ENCODE measurements at regions not wholly inside any gene's neighbourhood (a gene's known extent, or its start where the extent isn't known, plus 50 kb on each side); places are given as distances from the start of the nearest gene placed in this dataset.

DNA sequence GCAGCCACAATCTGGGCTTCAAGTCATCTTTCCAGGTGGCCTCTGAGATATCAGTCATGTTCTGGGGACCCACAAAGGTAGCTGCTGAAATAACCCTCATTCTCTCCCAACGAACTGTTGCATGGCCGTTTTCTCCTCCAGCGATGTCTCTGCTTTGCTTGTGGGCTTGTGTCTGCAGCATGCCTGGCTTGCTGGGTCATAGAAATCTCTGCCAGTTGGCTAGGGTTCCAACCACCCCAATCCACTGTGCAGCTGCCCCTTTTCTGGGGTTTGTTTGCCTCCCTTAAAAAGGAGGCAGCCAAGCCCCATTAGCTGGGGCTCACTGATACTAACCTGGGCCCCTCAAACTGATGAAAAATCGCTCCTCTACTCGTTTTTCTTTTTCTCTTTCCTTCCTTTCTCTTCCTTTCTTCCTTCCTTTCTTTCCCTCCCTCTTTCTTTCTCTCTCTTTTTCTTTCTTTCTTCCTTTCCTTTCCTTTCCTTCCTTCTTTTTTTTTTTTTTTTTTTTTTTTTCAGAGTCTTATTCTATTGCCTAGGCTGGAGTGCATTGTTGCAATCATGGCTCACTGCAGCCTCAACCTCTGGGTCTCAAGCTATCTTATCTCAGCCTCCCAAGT lies 680.0 kb downstream of the EPHA4 start:
- DNase-seq: no peak

DNA sequence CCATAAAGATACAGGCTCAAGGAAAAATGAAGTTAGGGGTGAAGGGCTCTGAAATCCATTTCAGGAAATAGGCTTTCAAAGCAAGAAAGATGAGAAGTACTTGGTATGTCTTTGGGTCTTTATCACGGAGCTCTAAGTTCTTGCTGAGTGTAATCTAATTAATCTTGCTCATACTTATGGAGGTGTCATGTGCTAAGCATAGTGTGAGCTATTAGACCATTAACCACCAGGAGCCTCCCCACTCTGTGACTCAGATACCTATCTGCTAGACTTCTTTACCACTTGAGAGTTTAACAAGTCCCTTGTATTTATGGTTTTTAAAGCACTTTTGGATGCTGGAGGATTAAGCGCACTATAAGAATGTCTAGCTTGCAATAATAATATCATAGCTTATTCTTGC lies 678.7 kb downstream of the EPHA4 start:
- DNase-seq: no peak

DNA sequence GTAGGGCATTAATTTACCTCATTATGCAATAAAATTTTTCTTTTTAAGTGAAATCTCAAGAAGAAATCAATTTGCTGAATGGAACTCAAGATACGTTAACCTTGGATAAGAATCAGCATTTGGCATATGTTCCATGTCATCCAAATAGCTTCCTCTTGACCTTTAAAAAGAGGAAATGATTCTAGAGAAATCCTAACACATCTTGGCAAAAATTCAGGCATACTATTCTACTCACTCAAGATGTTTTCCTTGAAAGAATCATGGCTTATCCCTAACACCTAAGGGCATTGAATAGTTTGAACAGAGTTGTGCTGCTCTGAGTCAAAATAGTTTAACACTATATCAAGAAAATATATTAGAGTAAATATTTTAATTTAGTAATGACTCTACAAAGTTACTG lies 678.0 kb downstream of the EPHA4 start:
- DNase-seq: no peak

DNA sequence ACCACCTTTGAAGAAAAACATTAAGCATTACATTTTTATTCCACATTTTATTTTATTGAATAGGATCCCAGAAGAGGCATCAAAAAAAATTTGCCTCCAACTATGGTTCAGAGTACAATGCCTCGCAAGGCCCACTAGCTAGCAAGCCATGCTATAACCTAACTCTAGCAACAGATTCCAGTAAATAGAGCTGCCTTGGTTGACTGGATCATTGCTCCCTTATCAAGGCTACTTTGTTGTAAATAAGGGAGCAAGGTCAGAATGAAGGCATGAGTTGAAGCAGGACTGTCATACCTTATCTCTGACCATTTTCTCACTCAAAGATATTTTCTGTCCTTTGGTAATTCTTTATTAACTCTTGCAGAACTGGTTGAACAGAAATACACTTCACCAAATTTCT lies 672.6 kb downstream of the EPHA4 start:
- no peak for DNase-seq

DNA sequence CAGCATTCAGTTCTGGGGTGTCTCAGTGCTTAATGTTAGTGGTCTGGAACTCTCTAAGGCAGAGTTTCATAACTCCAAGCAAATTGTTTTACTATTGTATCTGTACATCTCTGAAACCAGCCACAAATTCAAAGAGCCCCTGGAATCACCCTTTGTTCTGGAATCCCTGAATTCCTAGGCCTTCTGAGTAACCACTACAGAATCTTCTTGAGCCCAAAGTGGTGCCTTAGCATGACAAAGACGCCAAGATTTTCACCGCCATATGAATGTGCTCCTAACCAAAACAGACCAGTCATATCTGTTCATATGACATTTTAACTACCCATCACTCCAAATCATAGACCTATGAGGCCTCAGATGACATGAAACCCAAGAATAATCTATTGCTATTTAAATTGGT lies 668.1 kb downstream of the EPHA4 start:
- DNase-seq: no peak

DNA sequence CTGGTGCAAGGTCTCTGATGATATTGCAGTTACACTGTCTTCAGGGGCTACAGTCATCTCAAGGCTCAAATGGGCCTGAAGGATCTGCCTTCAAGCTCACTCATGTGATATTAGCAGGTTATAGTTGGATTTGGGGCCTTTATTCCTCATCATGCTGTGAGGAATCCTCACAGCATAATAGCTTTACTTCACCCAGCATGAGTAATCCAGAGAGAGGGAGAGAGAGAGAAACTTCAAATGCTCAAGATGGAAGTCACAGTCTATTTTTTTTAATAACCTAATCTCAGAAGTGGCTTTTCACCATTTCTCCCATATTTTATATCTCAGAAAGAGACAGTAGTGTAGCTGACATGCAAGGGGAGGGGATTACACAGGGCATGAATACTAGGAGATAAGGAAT lies 658.7 kb downstream of the EPHA4 start:
- DNase-seq: no peak

DNA sequence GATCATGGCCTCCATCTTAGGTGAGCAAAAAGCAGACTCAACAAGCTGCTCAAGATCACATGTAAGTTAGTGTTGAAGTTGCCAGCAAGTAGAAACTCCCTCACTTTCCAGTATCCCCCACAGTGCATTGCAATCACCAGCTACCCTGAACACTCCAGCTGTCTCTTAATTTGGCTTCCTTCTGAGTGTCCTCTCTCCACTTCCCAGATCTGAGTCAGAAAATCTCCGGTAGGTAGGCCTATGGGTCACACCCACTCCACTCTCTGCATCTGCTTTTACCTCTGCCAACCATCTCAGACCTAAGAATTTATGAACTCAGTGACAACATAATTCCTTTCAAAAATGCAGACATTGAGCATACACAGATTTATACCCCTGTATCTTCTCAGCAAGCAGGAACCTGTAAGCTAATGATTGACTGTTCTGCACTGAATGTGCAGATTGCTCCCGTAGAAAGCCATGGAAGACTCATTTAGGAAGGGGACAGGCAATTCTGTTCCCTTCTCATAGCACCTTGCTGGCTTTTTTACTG lies 656.9 kb downstream of the EPHA4 start:
- DNase-seq: no peak

DNA sequence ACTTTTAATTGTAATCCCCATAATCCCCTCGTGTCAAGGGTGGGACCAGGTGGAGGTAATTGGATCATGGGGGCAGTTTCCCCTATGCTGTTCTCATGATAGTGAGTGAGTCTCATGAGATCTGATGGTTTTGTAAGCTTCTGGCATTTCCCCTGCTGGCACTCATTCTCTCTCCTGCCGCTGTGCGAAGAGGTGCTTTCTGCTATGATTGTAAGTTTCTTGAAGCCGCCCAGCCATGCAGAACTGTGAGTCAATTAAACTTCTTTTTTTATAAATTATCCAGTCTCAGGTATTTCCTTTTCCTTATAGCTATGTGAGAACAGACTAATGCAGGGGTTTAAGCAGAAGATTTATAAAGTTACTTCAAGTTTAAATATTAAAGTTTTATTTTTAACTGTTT lies 655.2 kb downstream of the EPHA4 start:
- DNase-seq: no peak

DNA sequence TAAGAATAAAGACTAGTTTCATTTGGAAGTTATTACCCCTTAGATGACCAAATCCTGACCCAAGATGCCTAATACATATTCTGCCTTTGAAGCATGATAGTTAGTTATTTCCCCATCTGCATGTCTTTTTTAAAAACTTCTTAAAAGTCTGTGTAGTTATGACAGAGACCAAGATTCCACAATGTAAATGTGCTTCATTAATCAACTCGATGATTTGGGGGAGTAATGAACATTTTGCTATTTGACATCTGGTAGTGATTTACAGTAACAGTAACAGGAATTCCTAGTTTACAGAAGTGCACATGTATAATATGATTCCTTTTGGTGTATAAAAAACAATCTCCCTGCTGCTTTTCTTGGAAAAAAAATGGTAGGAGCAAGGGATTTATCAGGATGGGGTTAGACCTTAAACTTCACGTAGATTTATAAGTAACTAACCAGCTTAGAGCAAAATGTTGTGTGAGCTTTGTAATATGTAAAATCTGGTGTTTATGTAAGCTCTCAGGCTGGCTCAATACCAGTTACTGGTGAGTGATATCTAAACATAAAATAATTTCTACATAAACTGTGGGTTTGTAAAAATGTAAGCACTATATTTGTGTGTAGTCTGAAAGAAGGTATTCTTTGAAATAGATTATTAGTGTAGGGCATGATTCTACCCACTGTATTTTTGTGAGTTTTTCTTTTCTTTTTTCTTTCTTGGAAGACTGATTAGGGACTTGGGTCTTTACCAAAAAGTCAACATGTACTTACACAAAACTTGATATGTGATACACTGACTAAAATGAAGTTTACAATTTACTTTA lies 641.6 kb downstream of the EPHA4 start:
- no peak for DNase-seq

DNA sequence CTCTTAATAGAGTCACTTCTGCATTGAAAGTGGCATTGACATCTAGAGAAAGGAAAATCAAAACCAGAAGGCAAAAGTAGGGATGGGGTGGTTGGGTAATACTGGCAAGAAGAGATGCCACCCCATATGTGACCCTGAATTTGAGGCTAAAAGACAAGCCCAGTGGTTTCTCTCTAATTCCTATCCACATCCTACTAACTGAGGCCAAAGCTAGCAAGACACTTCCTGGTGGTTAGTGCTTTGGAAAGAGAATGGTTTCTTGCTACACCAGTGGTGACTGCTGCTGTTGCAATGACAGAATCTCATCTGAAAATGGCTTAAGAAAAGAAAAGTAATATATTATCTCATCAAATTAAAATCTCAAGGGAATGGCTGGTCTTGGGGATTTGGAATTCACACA lies 640.6 kb downstream of the EPHA4 start:
- DNase-seq: no peak

DNA sequence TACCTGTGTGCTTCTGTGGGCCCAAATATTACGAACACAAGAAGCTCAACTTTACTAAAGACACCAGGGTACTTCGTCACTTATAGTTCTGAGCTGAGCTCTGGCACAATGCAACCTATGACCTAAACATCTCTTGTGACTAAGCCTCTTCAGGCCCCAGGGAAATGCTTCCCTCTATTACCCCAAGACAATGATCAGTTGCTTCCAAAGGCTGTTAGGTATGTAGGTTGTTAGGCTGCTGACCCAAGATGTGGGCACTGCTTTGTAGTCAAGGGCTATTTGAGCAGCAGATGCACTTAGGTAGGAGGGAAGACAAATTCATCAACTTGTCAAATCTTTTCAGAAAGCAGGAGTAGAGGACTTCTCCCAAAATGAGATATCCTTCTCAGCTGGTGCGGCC lies 640.1 kb downstream of the EPHA4 start:
- DNase-seq: no peak

DNA sequence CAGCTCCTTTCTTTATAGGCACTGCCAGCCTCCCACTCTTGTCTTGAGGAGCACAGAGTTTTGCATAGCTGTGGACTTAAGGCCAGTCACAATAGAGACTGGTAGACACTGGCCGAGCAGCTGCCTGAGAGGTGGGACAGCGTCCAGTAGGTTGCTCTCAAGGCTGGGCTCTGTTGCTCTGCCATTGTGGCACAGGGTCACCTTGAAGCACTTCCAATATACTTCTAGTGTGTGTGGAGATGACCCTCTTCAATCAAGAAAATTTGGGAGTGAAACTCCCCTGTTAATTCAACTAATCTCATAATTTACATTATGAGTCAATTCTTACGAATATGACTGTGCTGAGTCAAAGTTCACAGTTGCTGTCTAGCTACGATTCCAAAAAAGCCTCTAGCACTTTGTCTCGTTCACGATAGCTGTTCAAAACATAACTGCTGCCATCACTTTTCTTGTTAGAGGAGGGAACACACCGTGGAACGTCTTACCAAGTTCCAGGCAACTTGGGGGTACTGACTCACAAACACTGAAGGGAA lies 636.2 kb downstream of the EPHA4 start:
- no peak for DNase-seq

DNA sequence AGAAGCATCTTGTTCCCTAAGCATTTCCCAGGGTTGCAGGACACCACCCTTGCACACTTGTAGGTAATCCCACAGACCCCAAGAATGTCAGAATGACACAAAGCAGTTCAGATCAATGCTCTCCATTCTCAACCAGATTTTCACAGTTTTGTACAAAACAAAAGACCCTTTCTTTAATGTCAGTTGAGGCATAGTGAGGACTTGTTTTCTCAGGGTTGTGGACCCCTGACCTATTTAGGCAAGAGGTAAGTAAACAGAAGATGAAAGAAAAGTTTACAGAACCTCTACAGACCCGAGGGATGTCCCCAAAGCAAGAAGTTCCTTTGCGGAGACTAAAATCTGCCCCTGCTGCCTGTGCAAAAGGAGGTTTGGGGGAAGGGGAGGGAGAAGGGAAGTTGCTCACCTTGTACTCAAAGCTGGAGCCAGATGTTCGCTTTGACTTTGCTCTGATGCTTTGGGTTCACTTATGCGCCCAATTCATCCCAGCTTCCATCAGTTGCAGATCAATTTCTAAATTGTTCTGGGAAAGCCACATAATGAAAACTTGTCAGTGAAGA lies 635.4 kb downstream of the EPHA4 start:
- no peak for DNase-seq

DNA sequence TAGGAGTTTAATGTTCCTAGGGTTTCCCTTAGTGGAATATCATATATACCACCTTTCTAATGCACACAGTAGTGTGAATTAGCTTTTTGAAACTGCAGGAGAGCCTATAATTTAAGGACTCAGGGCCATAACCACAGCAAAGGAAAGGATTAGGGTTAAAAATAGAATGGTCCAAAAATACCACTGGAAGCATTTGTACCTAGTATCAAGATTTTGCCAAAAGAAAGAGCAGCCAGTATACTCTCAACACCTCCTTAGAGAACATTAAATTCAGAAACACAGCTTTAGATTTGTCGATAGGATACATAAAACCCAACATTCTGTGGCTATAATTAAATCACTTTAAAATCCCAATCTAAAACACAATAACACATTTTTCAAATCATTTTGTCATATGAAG lies 634.9 kb downstream of the EPHA4 start:
- DNase-seq: no peak

DNA sequence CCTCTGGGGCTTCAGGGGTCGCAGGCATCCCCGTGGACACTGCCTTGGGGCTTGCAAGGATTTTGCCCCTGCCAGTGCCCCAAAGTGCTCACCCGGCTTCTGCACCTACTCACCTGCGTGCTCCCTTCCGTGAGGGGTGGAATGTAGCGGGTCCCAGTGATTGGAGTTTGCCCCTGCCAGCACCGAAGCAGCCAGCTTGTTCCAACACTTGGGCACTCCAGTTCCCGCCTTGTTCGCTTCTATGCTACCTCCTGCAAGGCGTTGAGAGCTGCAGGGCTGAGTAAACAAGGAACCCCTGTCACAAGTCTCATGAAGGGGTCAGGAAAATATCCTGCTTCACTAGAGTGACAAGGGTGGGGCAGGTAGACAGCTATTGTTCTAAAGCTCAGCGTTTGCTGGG lies 631.5 kb downstream of the EPHA4 start:
- DNase-seq: no peak

DNA sequence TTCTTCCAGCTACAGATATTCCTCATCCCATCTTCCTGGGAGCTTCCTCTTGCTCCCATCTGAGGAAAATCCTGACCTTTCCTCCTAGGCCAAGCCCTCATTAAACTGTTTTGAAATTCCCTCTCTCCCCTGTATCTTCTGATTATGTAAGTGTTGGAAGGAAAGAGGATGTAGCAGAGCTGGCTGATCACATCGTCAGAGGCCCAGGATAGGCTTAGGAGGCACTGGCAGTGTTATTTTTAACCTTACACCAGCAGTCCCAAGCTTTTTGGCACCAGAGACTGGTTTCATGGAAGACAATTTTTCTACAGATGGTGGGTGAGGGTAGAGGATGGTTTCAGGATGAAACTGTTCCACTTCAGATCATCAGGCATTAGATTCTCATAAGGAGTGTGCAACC lies 630.4 kb downstream of the EPHA4 start:
- no peak for DNase-seq

DNA sequence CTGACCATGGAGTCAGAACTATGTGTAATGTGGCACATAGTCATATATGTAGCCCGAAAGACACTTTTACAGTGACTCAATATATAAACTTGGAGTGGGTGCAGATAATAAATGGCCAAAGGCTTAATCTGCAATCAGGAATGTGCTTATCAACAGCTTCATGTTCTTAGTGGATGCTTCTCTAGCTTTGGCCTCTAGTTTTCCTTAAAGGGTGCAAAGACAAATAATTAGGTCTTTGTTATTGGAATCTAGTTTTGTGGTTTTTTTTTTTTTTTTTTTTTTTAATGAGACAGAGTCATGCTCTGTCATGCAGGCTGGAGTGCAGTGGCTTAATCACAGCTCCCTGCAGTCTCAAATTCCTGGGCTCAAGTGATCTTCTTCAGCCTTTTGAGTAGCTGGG lies 625.6 kb downstream of the EPHA4 start:
- no peak for DNase-seq

DNA sequence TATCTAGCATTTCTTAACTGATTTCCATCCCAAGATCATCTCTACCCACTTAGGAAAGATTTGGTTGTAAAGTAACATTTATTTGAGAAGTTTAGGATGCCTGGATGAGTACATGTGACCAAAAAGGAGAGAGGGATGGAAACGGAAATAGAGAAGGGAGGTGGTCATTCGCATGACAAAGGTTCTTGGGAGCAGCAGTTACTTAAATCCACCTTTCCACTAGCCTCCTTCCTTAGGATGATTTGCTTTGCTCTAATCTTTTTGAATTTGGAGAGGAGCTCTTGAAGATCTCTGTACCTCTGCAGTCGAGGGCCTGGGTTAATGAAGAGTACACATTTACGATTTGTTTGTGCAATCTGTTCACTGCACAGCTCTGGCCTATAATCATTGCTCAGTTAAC lies 623.5 kb downstream of the EPHA4 start:
- DNase-seq: no peak

DNA sequence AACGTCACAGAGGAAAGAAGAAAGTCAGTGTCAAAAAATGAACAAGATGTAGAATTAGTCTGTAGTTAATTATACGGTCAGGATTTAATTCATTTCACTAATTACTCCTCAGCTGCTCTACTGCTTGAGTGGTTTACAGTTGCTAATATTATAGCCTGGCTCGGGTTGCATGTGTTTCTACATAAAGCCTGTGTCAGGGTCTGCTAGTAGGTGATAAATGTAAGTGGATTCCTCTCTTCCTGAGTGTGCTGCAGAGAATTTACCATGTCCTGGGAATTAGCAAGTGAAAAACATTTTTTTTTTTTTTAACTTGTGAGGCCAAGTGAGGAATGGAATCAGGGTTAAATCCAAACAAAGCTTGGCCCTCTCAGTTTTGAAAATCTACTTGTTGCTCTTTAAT lies 622.6 kb downstream of the EPHA4 start:
- no peak for DNase-seq

DNA sequence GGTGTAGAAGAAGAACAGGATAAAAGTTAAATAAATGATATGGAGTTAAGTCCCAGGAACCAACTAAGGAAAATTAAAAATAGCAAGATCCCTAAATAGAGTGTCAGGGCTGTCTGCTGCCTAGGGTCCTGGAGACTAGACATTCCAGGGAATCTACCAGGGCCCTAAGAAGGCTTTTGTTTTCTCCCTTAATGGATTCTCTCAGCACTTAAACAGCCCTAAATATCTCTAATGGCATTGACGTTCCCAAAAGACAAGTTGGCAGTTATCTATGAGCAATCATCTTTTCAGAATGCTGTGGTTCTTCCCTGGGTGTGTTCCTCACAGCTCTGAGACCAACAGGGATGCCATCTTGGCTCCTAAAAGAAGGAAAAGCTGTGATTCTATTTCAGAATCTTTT lies 616.3 kb downstream of the EPHA4 start:
- DNase-seq: no peak

DNA sequence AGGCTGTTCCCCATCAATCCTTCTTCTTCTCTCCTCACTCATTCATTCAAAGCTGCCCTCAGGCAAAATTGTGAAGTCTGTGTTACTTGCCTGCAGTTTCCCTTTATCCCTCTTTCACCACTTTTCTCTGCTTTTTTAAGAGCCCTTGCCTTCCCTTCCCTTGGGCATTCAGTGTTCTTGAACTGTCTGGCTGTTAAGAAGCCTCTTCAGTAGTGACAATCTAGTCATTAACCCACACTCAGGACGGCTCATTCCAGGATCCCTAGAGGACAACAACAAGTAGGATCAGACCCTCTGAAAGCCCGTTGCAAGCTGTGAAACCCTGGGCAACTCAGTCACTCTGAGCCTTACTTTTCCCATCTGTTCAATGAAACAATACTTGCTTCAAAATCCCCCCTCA lies 615.7 kb downstream of the EPHA4 start:
- no peak for DNase-seq

DNA sequence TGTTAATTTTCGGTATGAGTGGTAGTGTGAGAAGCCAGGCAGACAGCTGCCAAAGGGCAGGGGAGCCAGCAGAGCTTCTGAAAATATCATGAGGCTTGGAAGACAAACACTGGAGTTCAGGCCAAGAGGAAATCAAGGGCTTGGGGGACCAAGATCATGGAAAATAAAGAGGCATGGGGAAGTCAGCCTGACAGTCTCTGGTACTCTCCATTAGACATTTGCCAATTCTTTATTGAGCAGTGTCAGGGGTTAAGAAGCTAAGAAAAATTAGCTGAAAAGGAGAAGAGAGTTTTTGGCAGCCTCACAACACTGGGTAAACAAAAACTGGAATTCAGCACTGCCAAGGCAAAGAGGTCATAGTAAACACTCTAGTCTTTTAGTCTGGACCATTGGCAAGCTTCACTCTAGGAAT lies 612.7 kb downstream of the EPHA4 start:
- DNase-seq: no peak

DNA sequence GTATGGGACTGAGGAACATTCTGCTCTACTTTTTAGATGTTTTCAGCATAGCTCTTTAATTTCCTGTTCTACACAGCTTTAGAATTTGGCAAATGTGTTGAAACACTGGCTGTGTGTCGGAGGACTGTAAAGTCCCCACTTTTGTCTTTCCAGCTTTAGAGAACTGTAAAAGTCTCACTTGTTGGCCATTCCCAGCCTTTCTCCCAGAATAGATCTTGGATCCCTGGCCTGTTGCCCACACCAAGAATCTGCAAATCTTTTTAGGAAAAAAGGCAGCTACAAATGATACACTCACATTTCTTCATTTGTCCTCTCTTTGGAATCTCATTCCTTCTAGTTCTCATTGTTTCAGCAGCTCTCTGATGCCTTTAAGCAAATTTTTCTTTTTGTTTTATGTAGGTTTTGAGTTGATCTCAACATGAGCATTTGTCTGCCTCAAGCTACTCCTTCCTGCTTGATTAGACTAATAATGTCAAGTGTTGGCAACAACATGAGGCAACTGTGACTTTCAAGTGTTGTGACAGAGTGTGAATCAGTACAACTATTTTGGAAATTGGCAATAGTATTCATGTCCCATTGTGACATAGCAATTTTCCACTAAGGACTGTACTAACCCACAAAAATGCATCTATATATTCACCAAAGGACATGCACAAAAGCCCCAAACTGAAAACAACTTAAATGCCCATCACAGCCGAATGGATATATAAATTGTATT lies 610.8 kb downstream of the EPHA4 start:
- DNase-seq: no peak
